ENCODE measurements at regions not wholly inside any gene's neighbourhood (a gene's known extent, or its start where the extent isn't known, plus 50 kb on each side); places are given as distances from the start of the nearest gene placed in this dataset.

DNA sequence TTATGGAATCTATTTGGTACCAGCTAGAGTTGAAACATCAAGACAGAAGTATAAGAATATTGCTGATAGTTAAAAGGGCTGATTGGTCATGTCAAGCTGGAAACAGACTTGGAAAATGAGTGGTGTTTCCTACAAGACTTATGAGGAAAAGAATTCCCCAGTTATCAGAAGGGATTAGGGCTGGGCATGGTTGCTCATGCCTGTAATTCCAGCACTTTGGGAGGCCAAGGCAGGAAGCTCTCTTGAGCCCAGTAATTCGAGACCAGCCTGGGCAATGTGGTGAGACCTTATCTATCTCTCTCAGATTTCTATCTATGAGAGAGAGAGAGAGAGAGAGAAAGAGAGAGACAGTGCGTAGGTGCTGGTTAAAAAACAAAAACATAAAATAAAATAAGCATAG lies 139.5 kb upstream of the PMFBP1 start:
- Histone ChIP-seq H3K27ac (no peak overlapping the region), H3K36me3 (ENCODE audit: insufficient read depth in 1 of 2, low read depth in 1 of 2) (no peaks in the 10 kb centered on the region), H3K4me3 (no peak overlapping the region), H3K9me3 (peaks cover 7% of the 10 kb centered on the region), H3K4me1 (no peaks in the 10 kb centered on the region), H3K27me3 (ENCODE audit: insufficient read depth in 3 of 3, low read length in 2 of 3) (no peaks in the 10 kb centered on the region)
- TF ChIP-seq, protein P1, sequence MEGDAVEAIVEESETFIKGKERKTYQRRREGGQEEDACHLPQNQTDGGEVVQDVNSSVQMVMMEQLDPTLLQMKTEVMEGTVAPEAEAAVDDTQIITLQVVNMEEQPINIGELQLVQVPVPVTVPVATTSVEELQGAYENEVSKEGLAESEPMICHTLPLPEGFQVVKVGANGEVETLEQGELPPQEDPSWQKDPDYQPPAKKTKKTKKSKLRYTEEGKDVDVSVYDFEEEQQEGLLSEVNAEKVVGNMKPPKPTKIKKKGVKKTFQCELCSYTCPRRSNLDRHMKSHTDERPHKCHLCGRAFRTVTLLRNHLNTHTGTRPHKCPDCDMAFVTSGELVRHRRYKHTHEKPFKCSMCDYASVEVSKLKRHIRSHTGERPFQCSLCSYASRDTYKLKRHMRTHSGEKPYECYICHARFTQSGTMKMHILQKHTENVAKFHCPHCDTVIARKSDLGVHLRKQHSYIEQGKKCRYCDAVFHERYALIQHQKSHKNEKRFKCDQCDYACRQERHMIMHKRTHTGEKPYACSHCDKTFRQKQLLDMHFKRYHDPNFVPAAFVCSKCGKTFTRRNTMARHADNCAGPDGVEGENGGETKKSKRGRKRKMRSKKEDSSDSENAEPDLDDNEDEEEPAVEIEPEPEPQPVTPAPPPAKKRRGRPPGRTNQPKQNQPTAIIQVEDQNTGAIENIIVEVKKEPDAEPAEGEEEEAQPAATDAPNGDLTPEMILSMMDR (IDR thresholded peaks at IDR 0.05): no peak
- intact Hi-C loops (cut with DNase I): no loop called here
- ATAC-seq: no peak
- WGBS, 3 donors: 35 to 63% (median 62%) methylated on average over 2 of the region's 2 CpGs
- DNase-seq: no peak

DNA sequence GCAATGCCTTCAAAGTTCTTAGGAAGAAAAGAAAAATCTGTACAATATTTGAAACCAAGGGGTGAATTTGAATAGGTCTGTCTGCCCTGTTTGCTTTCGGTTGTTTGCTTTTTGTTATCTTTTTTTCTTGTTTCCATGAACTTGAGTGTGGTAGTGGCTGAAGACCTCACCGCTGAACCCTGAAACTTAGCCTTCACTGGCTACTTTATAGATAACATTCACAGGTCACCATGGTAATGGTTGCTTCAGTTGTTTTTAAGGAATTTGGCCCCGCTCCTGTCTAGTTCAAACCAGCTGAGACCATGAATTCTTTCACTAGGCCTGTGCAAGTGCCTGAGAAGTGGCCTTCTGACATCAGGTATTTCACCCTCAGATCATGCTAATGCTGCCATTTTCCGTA lies 137.0 kb upstream of the PMFBP1 start:
- TF ChIP-seq, protein P1 (IDR thresholded peaks at IDR 0.05): no peak
- intact Hi-C loops (cut with DNase I): no loop called here
- no peak overlapping the region for H3K4me3 ChIP-seq
- no peaks in the 10 kb centered on the region for H3K4me1 ChIP-seq
- no peak for DNase-seq
- peaks cover 7% of the 10 kb centered on the region for H3K9me3 ChIP-seq
- 72 to 91% (median 90%) methylated on average over 4 of the region's 4 CpGs for WGBS, 3 donors
- no peaks in the 10 kb centered on the region for H3K27me3 ChIP-seq (ENCODE audit: insufficient read depth in 3 of 3, low read length in 2 of 3)
- H3K36me3 ChIP-seq (ENCODE audit: insufficient read depth in 1 of 2, low read depth in 1 of 2): no peaks in the 10 kb centered on the region
- no peak overlapping the region for H3K27ac ChIP-seq
- ATAC-seq: no peak

DNA sequence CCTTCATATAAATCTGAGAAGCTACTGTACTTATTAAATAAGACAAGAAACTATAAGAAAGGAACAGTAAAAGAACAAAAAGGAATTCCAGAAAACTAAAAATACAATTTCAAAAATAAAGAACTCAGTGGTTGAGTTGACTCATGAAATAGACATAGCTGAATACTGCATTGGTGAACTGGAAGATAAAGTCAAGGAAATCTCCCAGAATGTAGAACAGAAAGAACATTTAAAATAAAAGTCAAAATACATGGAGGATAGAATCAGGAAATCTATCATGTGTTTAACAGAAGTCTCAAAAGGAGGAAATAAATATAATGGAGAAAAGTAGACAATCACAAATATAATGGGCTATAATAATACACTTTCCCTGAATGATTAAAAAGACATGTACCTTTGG lies 136.4 kb upstream of the PMFBP1 start:
- ATAC-seq: no peak
- intact Hi-C loops (cut with DNase I): no loop called here
- H3K27me3 ChIP-seq (ENCODE audit: insufficient read depth in 3 of 3, low read length in 2 of 3): no peaks in the 10 kb centered on the region
- no peaks in the 10 kb centered on the region for H3K36me3 ChIP-seq (ENCODE audit: insufficient read depth in 1 of 2, low read depth in 1 of 2)
- DNase-seq: no peak
- no peaks in the 10 kb centered on the region for H3K4me1 ChIP-seq
- no peak overlapping the region for H3K4me3 ChIP-seq
- no peak overlapping the region for H3K27ac ChIP-seq
- TF ChIP-seq, protein P1 (IDR thresholded peaks at IDR 0.05): no peak
- H3K9me3 ChIP-seq: peaks cover 7% of the 10 kb centered on the region

DNA sequence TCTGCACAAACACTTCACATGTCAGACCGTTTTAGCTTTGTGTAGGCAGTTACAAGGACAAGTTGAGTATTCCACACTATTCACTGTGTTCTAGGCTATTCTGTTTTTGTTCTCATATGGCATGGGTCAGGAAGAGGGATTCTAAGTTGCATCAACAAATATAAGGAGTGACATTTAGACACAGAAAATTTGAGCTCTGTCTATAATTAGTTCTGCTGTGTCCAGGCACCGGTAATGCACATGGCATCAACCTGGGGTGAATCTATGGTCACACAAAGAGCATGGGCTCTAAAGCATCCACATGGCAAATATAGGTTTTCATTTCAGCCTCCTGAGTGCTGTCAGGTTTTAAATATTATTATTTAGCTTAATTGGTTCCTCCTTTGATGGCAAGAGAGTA lies 130.4 kb upstream of the PMFBP1 start:
- Histone ChIP-seq H3K4me1 (no peaks in the 10 kb centered on the region), H3K27ac (no peak overlapping the region), H3K27me3 (ENCODE audit: insufficient read depth in 3 of 3, low read length in 2 of 3) (no peaks in the 10 kb centered on the region), H3K4me3 (no peak overlapping the region), H3K9me3 (no peaks in the 10 kb centered on the region), H3K36me3 (ENCODE audit: insufficient read depth in 1 of 2, low read depth in 1 of 2) (no peaks in the 10 kb centered on the region)
- WGBS, 3 donors: 21 to 33% (median 31%) methylated on average over 2 of the region's 2 CpGs
- TF ChIP-seq, protein P1 (IDR thresholded peaks at IDR 0.05): no peak
- DNase-seq (no peak), ATAC-seq (no peak)
- intact Hi-C loops (cut with DNase I): no loop called here

DNA sequence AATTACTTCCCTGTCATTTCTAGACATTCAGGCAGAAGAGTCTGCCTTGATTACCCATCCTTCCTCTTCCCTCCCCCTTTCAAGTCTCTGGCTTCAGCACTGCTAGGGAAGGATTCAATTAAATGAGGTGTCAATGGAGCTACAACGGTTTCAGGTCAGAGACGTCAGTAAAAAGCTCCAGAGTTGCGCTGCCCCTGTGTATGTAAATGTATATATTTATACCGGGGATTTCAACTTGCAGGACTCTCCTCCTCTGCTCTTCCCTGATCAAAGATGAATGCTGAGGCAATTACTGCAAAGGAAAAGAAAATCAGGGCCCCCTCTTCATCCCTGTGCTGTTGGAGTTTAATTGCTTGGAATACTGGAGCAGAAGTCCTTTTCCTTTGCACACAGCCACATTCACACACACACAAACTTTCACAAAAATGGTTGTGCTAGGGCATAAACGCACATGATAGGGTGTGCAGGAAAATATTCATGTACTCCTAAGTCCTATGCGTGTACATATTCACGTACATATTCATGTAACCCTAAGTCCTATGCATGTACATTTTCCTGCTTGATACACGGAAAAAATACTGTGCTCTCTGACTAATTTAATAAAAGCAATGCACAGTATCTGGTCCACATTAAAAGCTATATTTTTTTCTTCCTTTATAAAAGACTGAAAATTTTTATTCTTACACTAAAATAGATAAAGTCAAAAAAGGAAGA lies 129.7 kb upstream of the PMFBP1 start:
- intact Hi-C loops (cut with DNase I): no loop called here
- TF ChIP-seq, protein P1 (IDR thresholded peaks at IDR 0.05): no peak
- WGBS, 3 donors: 59 to 72% (median 66%) methylated on average over 8 of the region's 8 CpGs
- Histone ChIP-seq H3K27ac (no peak overlapping the region), H3K4me1 (no peaks in the 10 kb centered on the region), H3K4me3 (no peak overlapping the region), H3K36me3 (ENCODE audit: insufficient read depth in 1 of 2, low read depth in 1 of 2) (no peaks in the 10 kb centered on the region), H3K27me3 (ENCODE audit: insufficient read depth in 3 of 3, low read length in 2 of 3) (no peaks in the 10 kb centered on the region), H3K9me3 (no peaks in the 10 kb centered on the region)
- no peak for ATAC-seq
- no peak for DNase-seq
